COLO668 (cell line): ENCODE measurements at regions not wholly inside any gene's neighbourhood (a gene's known extent, or its start where the extent isn't known, plus 50 kb on each side); places are given as distances from the start of the nearest gene placed in this dataset.

Experiments used
- DNase-seq: peaks from one replicate; lab custom pipeline; 2025; ENCODE audit not compliant: unreplicated experiment; lab: John Stamatoyannopoulos, UW

DNA sequence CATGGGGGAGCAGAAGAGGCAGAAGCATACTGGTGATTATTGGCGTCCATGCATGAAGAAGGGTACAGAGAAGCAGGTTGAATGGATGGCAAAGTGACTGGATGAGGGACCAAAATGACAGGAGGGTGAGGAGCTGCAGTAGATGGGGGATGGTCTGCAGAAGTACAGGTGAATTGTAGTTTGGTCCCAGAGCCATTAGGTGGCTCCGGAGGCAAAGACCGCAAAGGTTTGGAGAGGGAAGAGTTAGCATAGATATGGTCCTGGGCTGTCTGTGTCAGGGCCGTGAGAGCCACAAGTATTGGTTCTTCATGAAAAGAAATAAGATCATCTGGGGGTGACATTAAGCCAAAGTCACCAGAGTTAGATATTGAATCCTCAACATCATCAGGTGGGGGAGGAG lies 59.0 kb upstream of the ZNF726 start:
- no peak for DNase-seq

DNA sequence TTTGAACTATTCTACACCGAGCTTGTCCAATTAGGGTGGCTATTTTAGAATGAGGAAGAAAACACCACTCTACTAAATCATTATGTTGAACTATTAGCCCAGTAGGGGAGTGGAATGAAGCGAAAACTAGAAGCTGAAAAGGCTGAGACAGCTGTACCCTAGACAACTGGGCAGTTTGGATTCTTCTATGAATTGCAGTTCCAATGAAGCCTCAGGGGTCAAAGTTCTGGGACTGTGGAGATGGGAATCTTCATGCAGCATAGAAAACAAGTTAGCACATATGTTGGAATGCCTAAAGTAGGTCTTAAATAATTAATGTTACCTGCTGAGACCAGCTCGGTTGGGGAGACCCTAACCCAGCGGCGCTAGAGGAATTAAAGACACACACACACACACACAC lies 62.7 kb upstream of the ZNF726 start:
- no peak for DNase-seq

DNA sequence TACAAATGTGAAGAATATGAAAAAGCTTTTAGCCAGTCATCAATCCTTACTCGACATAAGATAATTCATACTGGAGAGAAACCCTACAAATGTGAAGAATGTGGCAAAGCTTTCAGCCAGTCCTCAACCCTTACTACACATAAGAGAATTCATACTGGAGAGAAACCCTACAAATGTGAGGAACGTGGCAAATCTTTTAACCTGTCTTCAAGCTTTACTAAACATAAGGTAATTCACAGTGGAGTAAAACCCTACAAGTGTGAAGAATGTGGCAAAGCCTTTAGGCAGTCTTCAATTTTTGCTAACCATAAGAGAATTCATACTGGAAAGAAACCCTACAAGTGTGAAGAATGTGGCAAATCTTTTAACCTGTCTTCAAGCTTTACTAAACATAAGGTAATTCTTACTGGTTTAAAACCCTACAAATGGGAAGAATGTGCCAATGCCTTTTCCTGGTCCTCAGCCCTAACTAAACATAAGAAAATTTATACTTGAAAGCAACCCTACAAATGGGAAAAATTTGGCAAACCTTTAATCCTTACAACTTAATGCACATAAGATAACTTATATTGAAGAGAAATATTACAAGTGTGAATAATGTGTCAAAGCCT lies 74.1 kb upstream of the ZNF681 start:
- DNase-seq = no peak

DNA sequence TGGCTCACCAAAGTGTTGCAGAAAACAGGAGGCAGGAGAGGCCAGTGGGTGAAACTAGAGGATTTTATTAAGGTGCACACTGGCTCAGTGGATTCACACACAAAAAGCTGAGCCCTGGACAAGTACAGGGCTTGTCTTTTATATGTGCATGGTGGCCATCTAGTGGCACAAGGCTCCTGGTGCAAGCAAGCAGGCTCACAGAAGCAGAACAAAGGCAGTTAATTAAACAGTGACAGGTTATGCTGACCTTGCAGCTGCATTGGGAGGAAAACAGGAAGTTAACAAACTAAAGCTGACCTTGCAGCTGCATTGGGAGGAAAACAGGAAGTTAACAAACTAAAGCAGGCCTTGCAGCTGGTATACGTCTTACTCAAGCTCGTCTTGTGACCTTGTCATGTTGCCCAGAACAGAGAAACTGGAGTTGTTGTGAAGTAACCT lies 65.3 kb upstream of the ZNF681 start:
- peak; percentile 54 for DNase-seq

DNA sequence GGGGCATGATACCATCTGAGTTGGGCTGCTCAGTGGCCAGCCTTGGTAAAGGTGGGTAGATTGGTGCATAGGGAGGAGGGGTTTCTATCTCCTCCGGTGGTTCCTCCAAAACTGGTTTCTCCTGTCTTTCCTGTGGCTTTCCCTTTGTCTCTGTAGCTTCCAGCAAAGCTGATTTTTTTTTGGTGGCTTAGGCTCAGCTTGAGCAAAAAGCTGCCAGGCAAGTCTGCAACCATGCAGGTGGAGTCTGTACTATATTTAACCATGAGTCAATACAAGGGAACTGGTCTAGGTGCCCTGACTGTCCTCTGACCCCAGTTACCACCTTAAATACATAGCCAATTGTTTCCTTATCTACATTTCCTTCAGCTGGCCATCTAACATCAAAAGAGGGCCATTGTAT lies 64.0 kb upstream of the ZNF681 start:
- DNase-seq = no peak

DNA sequence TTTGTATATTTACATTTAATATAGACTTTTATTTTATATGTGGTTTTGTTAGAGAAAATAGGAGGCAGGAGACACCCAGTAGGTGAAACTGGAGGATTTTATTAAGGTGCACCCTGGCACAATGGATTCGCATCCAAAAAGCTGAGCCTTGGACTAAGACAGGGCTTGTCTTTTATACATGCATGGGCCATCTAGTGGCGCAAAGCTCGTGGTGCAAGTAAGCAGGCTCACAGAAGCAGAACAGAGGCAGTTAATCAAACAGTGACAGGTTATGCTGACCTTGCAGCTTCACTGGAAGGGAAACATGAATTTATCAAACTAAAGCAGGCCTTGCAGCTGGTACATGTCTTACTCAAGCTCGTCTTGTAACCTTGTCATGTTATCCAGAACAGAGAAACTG lies 58.8 kb upstream of the ZNF681 start:
- peak; percentile 35 for DNase-seq

DNA sequence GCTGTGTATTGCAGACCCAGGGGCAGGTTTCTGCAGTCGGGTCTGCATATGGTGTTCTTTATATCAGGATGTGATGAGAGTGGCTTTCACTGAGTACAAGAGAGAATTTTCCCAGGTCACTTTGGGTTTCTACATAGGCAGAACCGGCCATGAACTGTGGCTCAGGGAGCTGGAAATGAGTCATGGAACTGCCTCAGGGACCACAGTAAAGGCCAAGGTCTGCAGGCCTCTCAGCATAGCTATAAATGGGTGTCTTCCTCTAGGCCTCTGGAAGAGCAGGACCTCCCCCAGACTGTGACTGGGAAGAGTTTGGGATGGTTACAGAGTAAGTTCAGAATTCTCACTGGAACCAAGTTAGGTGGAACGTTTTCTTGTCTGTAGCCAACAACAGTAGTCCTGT lies 51.8 kb upstream of the ZNF681 start:
- no peak for DNase-seq
